ENCODE measurements at regions not wholly inside any gene's neighbourhood (a gene's known extent, or its start where the extent isn't known, plus 50 kb on each side); places are given as distances from the start of the nearest gene placed in this dataset.
A peak's percentile ranks its signal among the peaks of the same experiment; 100 is the strongest.
"Not testable (repeated sequence)": the region's sequence is repeated elsewhere in the genome, so short reads cannot be mapped to it uniquely, and the experiment has no call there.

- no peak for DNase-seq (ENCODE audit: low read depth)
- TF ChIP-seq, protein P1, sequence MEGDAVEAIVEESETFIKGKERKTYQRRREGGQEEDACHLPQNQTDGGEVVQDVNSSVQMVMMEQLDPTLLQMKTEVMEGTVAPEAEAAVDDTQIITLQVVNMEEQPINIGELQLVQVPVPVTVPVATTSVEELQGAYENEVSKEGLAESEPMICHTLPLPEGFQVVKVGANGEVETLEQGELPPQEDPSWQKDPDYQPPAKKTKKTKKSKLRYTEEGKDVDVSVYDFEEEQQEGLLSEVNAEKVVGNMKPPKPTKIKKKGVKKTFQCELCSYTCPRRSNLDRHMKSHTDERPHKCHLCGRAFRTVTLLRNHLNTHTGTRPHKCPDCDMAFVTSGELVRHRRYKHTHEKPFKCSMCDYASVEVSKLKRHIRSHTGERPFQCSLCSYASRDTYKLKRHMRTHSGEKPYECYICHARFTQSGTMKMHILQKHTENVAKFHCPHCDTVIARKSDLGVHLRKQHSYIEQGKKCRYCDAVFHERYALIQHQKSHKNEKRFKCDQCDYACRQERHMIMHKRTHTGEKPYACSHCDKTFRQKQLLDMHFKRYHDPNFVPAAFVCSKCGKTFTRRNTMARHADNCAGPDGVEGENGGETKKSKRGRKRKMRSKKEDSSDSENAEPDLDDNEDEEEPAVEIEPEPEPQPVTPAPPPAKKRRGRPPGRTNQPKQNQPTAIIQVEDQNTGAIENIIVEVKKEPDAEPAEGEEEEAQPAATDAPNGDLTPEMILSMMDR (IDR thresholded peaks at IDR 0.05; ENCODE audit: low read length, missing control alignments), result no peak
- H3K4me3 ChIP-seq (replicated peaks; ENCODE audit: low read depth, low read length), result no peak overlapping the region
Observed at GRCh38 chr10:57675125-57675524, 592.6 kb downstream of the IPMK start.

- no peak overlapping the region for H3K4me3 ChIP-seq (replicated peaks; ENCODE audit: low read depth, low read length)
- DNase-seq (ENCODE audit: low read depth), result no peak
- TF ChIP-seq, protein P1 (IDR thresholded peaks at IDR 0.05; ENCODE audit: low read length, missing control alignments), result no peak
Observed at GRCh38 chr10:57673446-57673960, 594.2 kb downstream of the IPMK start.

GRCh38 chr10:57664815-57665214, 602.9 kb downstream of the IPMK start:
- no peak overlapping the region for H3K4me3 ChIP-seq (replicated peaks; ENCODE audit: low read depth, low read length)
- DNase-seq (ENCODE audit: low read depth), result peak; percentile 24
- TF ChIP-seq, protein P1 (IDR thresholded peaks at IDR 0.05; ENCODE audit: low read length, missing control alignments), result no peak

GRCh38 chr10:57663401-57663800, 604.3 kb downstream of the IPMK start:
- TF ChIP-seq, protein P1 (IDR thresholded peaks at IDR 0.05; ENCODE audit: low read length, missing control alignments), result no peak
- DNase-seq (ENCODE audit: low read depth), result no peak
- H3K4me3 ChIP-seq (replicated peaks; ENCODE audit: low read depth, low read length), result no peak overlapping the region

DNA sequence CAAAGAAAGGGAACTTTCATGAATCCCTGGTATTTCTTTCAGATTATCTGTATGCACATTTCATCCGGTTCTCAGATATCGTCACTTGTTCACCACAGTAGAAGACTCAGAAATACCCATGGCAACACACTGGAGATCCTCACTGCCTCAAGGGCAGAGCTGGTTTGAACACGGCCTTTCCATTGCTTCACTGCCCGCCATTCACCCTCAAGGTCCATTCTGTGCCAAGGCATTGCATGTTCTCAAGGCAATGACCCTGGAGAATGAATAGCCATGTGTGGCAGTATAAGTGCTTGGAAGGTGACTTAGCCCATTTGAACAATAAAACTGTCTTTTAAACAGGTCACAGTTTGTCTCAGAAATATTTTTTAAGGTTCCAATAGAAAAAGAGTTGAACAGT, 606.5 kb downstream of the IPMK start:
- no peak overlapping the region for H3K4me3 ChIP-seq (replicated peaks; ENCODE audit: low read depth, low read length)
- no peak for DNase-seq (ENCODE audit: low read depth)
- TF ChIP-seq, protein P1 (IDR thresholded peaks at IDR 0.05; ENCODE audit: low read length, missing control alignments), result no peak

DNA sequence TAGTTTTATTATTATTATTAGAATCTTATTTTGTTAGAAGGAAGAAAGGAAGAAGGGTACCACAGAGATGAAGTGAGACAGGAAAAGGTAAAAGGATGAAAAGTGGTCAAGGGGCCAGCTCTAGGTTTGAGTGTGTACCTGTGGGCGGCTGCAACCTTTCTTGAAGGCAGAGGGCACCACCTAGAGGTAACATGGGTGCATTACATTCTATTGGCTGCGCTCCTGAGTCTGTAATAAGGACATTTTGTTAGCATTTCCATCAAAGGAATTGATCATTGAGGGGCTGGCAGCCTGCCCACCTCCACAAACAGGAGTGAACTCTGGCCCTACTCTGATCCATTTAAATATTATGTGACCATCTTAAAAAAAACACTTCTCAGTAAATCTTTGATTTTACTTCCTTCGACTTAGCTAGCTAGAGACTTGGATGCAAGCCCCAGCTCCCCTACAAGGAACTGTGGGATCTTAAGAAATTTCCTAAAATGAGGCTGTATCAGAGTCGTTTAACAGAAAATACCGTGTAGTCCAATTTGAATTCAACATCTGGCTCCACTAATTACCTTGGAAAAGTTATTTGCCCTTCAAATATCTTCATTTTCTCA, 610.4 kb downstream of the IPMK start:
- TF ChIP-seq, protein P1 (IDR thresholded peaks at IDR 0.05; ENCODE audit: low read length, missing control alignments), result peak; percentile 88
- peak; percentile 73 for DNase-seq (ENCODE audit: low read depth)
- no peak overlapping the region for H3K4me3 ChIP-seq (replicated peaks; ENCODE audit: low read depth, low read length)

- TF ChIP-seq, protein P1 (IDR thresholded peaks at IDR 0.05; ENCODE audit: low read length, missing control alignments), result no peak
- DNase-seq (ENCODE audit: low read depth), result no peak
- no peak overlapping the region for H3K4me3 ChIP-seq (replicated peaks; ENCODE audit: low read depth, low read length)
Observed at GRCh38 chr10:57654856-57655255, 612.8 kb downstream of the IPMK start.

GRCh38 chr10:57645108-57645507, 622.6 kb downstream of the IPMK start:
- not testable (repeated sequence) for DNase-seq (ENCODE audit: low read depth)

More at GRCh38 chr10:57645108-57645507, 622.6 kb downstream of the IPMK start:
- H3K4me3 ChIP-seq (replicated peaks; ENCODE audit: low read depth, low read length), result not testable (repeated sequence)
